ENCODE measurements at regions not wholly inside any gene's neighbourhood (a gene's known extent, or its start where the extent isn't known, plus 50 kb on each side); places are given as distances from the start of the nearest gene placed in this dataset.

GRCh38 chrX:128634754-128635153 is 582.6 kb upstream of the ACTRT1 start:
- no peak for ATAC-seq
- Histone ChIP-seq H3K4me3 (ENCODE audit: low read length) (no peak overlapping the region), H3K9ac (ENCODE audit: low read length) (no peak overlapping the region), H3K79me2 (ENCODE audit: low read length) (no peaks in the 10 kb centered on the region), H3K27ac (ENCODE audit: low read length) (no peak overlapping the region), H3F3A (ENCODE audit: low read length, unreplicated experiment) (no peaks in the 10 kb centered on the region), H2AFZ (ENCODE audit: low read length) (no peak overlapping the region), H3K4me1 (ENCODE audit: insufficient read depth, low read length) (no peaks in the 10 kb centered on the region), H3K4me2 (ENCODE audit: low read length) (no peak overlapping the region), H3K9me2 (replicated peaks; ENCODE audit: low read length) (no peaks in the 10 kb centered on the region), H4K20me1 (ENCODE audit: low read length) (no peaks in the 10 kb centered on the region), H3K9me3 (ENCODE audit: low read length) (no peaks in the 10 kb centered on the region), H3K27me3 (ENCODE audit: low read length) (no peaks in the 10 kb centered on the region), H3K36me3 (ENCODE audit: low read depth, low read length) (no peaks in the 10 kb centered on the region)
- intact Hi-C loops (cut with micrococcal nuclease), result no loop called here
- ChIA-PET POLR2A (ENCODE audit: unreplicated experiment) (no interaction called here), CTCF (no interaction called here)
- TF ChIP-seq CTCF (conservative IDR thresholded peaks at IDR 0.05; ENCODE audit: low read depth, low read length) (no peak), EZH2phosphoT487 (IDR thresholded peaks at IDR 0.05; ENCODE audit: borderline replicate concordance, low read length) (no peak), EZH2 (IDR thresholded peaks at IDR 0.05; ENCODE audit: low read length, unreplicated experiment) (no peak)
- no peak for DNase-seq
- no TSS peak for BruUV-seq (replicated peaks)

GRCh38 chrX:128623361-128623760 is 571.2 kb upstream of the ACTRT1 start:
- Histone ChIP-seq H4K20me1 (ENCODE audit: low read length) (no peaks in the 10 kb centered on the region), H3K4me3 (ENCODE audit: low read length) (no peak overlapping the region), H3K79me2 (ENCODE audit: low read length) (no peaks in the 10 kb centered on the region), H3K9me3 (ENCODE audit: low read length) (no peaks in the 10 kb centered on the region), H3K9ac (ENCODE audit: low read length) (no peak overlapping the region), H3F3A (ENCODE audit: low read length, unreplicated experiment) (no peaks in the 10 kb centered on the region), H3K4me1 (ENCODE audit: insufficient read depth, low read length) (no peaks in the 10 kb centered on the region), H3K36me3 (ENCODE audit: low read depth, low read length) (no peaks in the 10 kb centered on the region), H3K27me3 (ENCODE audit: low read length) (no peaks in the 10 kb centered on the region), H3K4me2 (ENCODE audit: low read length) (no peak overlapping the region), H2AFZ (ENCODE audit: low read length) (no peak overlapping the region), H3K9me2 (replicated peaks; ENCODE audit: low read length) (no peaks in the 10 kb centered on the region), H3K27ac (ENCODE audit: low read length) (no peak overlapping the region)
- ChIA-PET POLR2A (ENCODE audit: unreplicated experiment) (no interaction called here), CTCF (no interaction called here)
- no peak for TF ChIP-seq EZH2 (IDR thresholded peaks at IDR 0.05; ENCODE audit: low read length, unreplicated experiment)
- no peak for TF ChIP-seq EZH2phosphoT487 (IDR thresholded peaks at IDR 0.05; ENCODE audit: borderline replicate concordance, low read length)
- TF ChIP-seq CTCF (conservative IDR thresholded peaks at IDR 0.05; ENCODE audit: low read depth, low read length), result no peak
- ATAC-seq (no peak), DNase-seq (no peak)
- no TSS peak for BruUV-seq (replicated peaks)
- intact Hi-C loops (cut with micrococcal nuclease), result no loop called here

GRCh38 chrX:128622296-128622695 is 570.1 kb upstream of the ACTRT1 start:
- Histone ChIP-seq H4K20me1 (ENCODE audit: low read length) (no peaks in the 10 kb centered on the region), H3K4me1 (ENCODE audit: insufficient read depth, low read length) (no peaks in the 10 kb centered on the region), H3K27ac (ENCODE audit: low read length) (no peak overlapping the region), H3F3A (ENCODE audit: low read length, unreplicated experiment) (no peaks in the 10 kb centered on the region), H2AFZ (ENCODE audit: low read length) (no peak overlapping the region), H3K36me3 (ENCODE audit: low read depth, low read length) (no peaks in the 10 kb centered on the region), H3K9me3 (ENCODE audit: low read length) (no peaks in the 10 kb centered on the region), H3K4me3 (ENCODE audit: low read length) (no peak overlapping the region), H3K4me2 (ENCODE audit: low read length) (no peak overlapping the region), H3K79me2 (ENCODE audit: low read length) (no peaks in the 10 kb centered on the region), H3K27me3 (ENCODE audit: low read length) (no peaks in the 10 kb centered on the region), H3K9me2 (replicated peaks; ENCODE audit: low read length) (no peaks in the 10 kb centered on the region), H3K9ac (ENCODE audit: low read length) (no peak overlapping the region)
- ChIA-PET CTCF (no interaction called here), POLR2A (ENCODE audit: unreplicated experiment) (no interaction called here)
- no TSS peak for BruUV-seq (replicated peaks)
- DNase-seq (no peak), ATAC-seq (no peak)
- intact Hi-C loops (cut with micrococcal nuclease), result no loop called here
- TF ChIP-seq EZH2 (IDR thresholded peaks at IDR 0.05; ENCODE audit: low read length, unreplicated experiment) (no peak), EZH2phosphoT487 (IDR thresholded peaks at IDR 0.05; ENCODE audit: borderline replicate concordance, low read length) (no peak), CTCF (conservative IDR thresholded peaks at IDR 0.05; ENCODE audit: low read depth, low read length) (no peak)
